ENCODE measurements at regions not wholly inside any gene's neighbourhood (a gene's known extent, or its start where the extent isn't known, plus 50 kb on each side); places are given as distances from the start of the nearest gene placed in this dataset.

DNA sequence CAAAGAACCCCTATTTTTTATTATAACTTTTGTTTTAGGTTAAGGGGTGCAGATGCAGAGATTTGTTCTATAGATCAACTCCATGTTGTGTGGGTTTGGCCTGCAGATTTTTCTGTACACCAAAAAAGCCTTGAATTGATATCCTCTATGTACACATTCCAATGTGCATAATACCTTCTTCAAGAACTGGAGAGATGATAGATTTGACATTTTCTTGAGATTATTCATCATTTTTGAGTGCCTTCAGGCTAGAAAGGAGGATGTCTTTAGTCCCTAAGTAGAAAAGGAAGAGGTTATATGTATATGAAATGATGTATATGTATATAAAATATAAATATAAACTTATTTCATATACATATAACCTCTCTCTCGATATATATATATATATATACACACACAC, 1190.0 kb upstream of the ALCAM start:
- H3K4me1 Mint-ChIP-seq (ENCODE audit: insufficient read depth, unreplicated experiment), result peaks cover 5% of the 10 kb centered on the region
- DNase-seq (ENCODE audit: unreplicated experiment), result no peak
- ChIA-PET CTCF (interaction anchor here (0.7 kb wide), 2 partner anchors 1359 to 1454 kb away, joined by 3 read pairs; no protein-coding TSS in a partner anchor), POLR2A (no interaction called here)
- TF ChIP-seq, protein P1, sequence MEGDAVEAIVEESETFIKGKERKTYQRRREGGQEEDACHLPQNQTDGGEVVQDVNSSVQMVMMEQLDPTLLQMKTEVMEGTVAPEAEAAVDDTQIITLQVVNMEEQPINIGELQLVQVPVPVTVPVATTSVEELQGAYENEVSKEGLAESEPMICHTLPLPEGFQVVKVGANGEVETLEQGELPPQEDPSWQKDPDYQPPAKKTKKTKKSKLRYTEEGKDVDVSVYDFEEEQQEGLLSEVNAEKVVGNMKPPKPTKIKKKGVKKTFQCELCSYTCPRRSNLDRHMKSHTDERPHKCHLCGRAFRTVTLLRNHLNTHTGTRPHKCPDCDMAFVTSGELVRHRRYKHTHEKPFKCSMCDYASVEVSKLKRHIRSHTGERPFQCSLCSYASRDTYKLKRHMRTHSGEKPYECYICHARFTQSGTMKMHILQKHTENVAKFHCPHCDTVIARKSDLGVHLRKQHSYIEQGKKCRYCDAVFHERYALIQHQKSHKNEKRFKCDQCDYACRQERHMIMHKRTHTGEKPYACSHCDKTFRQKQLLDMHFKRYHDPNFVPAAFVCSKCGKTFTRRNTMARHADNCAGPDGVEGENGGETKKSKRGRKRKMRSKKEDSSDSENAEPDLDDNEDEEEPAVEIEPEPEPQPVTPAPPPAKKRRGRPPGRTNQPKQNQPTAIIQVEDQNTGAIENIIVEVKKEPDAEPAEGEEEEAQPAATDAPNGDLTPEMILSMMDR (IDR thresholded peaks at IDR 0.05; ENCODE audit: unreplicated experiment), result no peak
- no TSS peak for BruUV-seq (replicated peaks)
- intact Hi-C loops (cut with micrococcal nuclease), result no loop called here
- no peak overlapping the region for H3K27ac Mint-ChIP-seq (ENCODE audit: low read depth, unreplicated experiment)
- H3K4me3 Mint-ChIP-seq (ENCODE audit: unreplicated experiment), result no peak overlapping the region
- H3K27me3 Mint-ChIP-seq (ENCODE audit: insufficient read depth, unreplicated experiment), result no peaks in the 10 kb centered on the region
- no peaks in the 10 kb centered on the region for H3K9me3 Mint-ChIP-seq (ENCODE audit: unreplicated experiment)
- no peaks in the 10 kb centered on the region for H3K36me3 Mint-ChIP-seq (ENCODE audit: insufficient read depth, unreplicated experiment)

DNA sequence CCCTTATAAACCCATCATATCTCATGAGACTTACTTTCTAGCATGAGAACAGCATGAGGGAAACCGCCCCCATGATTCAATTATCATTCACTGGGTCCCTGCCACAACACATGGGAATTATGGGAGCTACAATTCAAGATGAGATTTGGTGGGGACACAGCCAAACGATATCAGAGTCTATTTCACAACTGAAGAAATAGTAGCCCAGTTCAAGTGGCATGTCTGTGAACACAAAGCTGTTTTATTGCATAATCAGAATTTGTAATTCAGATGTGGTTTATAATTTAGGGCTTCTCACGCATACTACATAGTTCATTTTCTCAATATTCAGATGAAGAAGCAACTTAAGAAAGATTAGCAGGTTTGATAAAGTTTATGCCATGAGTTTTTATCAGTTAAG, 1188.0 kb upstream of the ALCAM start:
- H3K9me3 Mint-ChIP-seq (ENCODE audit: unreplicated experiment), result no peaks in the 10 kb centered on the region
- no peaks in the 10 kb centered on the region for H3K36me3 Mint-ChIP-seq (ENCODE audit: insufficient read depth, unreplicated experiment)
- BruUV-seq (replicated peaks), result no TSS peak
- CTCF ChIA-PET, result no interaction called here
- H3K27ac Mint-ChIP-seq (ENCODE audit: low read depth, unreplicated experiment), result no peak overlapping the region
- DNase-seq (ENCODE audit: unreplicated experiment), result no peak
- intact Hi-C loops (cut with micrococcal nuclease), result no loop called here
- TF ChIP-seq, protein P1 (IDR thresholded peaks at IDR 0.05; ENCODE audit: unreplicated experiment), result no peak
- POLR2A ChIA-PET, result no interaction called here
- no peak overlapping the region for H3K4me3 Mint-ChIP-seq (ENCODE audit: unreplicated experiment)
- peaks cover 5% of the 10 kb centered on the region for H3K4me1 Mint-ChIP-seq (ENCODE audit: insufficient read depth, unreplicated experiment)
- H3K27me3 Mint-ChIP-seq (ENCODE audit: insufficient read depth, unreplicated experiment), result no peaks in the 10 kb centered on the region

DNA sequence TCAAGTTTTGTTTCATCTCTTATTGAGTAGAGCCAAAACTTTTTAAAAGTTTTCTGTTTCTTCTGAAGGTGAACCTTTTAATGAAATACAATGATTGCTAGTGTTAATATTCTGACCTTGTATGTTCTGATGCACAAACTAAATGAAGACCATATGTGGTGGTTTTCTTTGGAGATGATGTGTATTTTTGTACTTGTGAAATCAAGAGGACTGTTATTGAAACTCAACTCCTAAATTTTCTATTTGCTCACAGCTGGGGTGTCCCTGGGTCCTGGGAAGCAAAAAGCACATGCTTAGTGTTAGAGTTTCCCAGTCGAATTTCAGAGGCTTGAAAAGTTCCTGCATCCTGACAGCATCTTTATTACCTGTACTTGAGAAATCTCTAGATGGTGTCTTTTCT, 1185.8 kb upstream of the ALCAM start:
- H3K4me3 Mint-ChIP-seq (ENCODE audit: unreplicated experiment), result no peak overlapping the region
- CTCF ChIA-PET, result interaction anchor here (0.6 kb wide), 1 partner anchor 145 kb away, joined by 3 read pairs; no protein-coding TSS in a partner anchor
- no peaks in the 10 kb centered on the region for H3K36me3 Mint-ChIP-seq (ENCODE audit: insufficient read depth, unreplicated experiment)
- POLR2A ChIA-PET, result no interaction called here
- H3K27ac Mint-ChIP-seq (ENCODE audit: low read depth, unreplicated experiment), result no peak overlapping the region
- no peaks in the 10 kb centered on the region for H3K9me3 Mint-ChIP-seq (ENCODE audit: unreplicated experiment)
- H3K27me3 Mint-ChIP-seq (ENCODE audit: insufficient read depth, unreplicated experiment), result no peaks in the 10 kb centered on the region
- no TSS peak for BruUV-seq (replicated peaks)
- TF ChIP-seq, protein P1 (IDR thresholded peaks at IDR 0.05; ENCODE audit: unreplicated experiment), result no peak
- DNase-seq (ENCODE audit: unreplicated experiment), result no peak
- intact Hi-C loops (cut with micrococcal nuclease), result no loop called here
- peaks cover 4% of the 10 kb centered on the region for H3K4me1 Mint-ChIP-seq (ENCODE audit: insufficient read depth, unreplicated experiment)

DNA sequence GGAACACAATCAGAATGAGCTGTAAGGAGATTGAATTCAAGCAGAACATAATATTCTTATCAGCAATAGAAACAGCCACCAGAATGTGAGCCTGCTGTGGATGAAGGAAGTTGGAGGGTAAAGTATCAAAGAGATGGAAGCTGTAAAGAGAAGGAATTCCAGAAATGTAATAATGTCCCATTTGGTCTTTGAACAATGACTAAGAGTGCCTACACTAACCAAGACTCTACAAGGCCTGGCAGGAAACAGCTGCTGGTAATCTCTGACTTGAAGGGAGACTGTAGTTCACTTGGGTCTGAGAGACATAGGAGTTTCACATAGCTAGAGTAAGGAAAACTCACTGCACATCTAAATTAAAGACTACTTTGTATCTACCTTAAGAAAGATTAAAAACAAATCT, 1176.0 kb upstream of the ALCAM start:
- POLR2A ChIA-PET, result no interaction called here
- H3K4me3 Mint-ChIP-seq (ENCODE audit: unreplicated experiment), result no peak overlapping the region

More for the DNA sequence above, 1176.0 kb upstream of the ALCAM start:
- Mint-ChIP-seq H3K4me1 (ENCODE audit: insufficient read depth, unreplicated experiment) (no peaks in the 10 kb centered on the region), H3K9me3 (ENCODE audit: unreplicated experiment) (no peaks in the 10 kb centered on the region), H3K27me3 (ENCODE audit: insufficient read depth, unreplicated experiment) (no peaks in the 10 kb centered on the region), H3K36me3 (ENCODE audit: insufficient read depth, unreplicated experiment) (no peaks in the 10 kb centered on the region), H3K27ac (ENCODE audit: low read depth, unreplicated experiment) (no peak overlapping the region)
- DNase-seq (ENCODE audit: unreplicated experiment), result no peak
- intact Hi-C loops (cut with micrococcal nuclease), result no loop called here
- CTCF ChIA-PET, result interaction anchor here (0.9 kb wide), 1 partner anchor 270 kb away, joined by 4 read pairs; no protein-coding TSS in a partner anchor
- TF ChIP-seq, protein P1 (IDR thresholded peaks at IDR 0.05; ENCODE audit: unreplicated experiment), result no peak
- no TSS peak for BruUV-seq (replicated peaks)
